NCI-H2107 treated with DMSO at 0.1 percent for 48 hours (cell line): ENCODE measurements at regions not wholly inside any gene's neighbourhood (a gene's known extent, or its start where the extent isn't known, plus 50 kb on each side); places are given as distances from the start of the nearest gene placed in this dataset.

Source experiments
- DNase-seq: peaks from one replicate; lab custom pipeline; 2025; ENCODE audit not compliant: unreplicated experiment; lab: John Stamatoyannopoulos, UW

GRCh38 chr13:34764246-34764645 lies 177.8 kb upstream of the NBEA start:
- no peak for DNase-seq

GRCh38 chr13:34765446-34766180 lies 176.5 kb upstream of the NBEA start:
- no peak for DNase-seq

- DNase-seq = no peak
Observed at GRCh38 chr13:34767778-34768177, 174.3 kb upstream of the NBEA start.

GRCh38 chr13:34772206-34772605 lies 169.9 kb upstream of the NBEA start:
- no peak for DNase-seq

DNA sequence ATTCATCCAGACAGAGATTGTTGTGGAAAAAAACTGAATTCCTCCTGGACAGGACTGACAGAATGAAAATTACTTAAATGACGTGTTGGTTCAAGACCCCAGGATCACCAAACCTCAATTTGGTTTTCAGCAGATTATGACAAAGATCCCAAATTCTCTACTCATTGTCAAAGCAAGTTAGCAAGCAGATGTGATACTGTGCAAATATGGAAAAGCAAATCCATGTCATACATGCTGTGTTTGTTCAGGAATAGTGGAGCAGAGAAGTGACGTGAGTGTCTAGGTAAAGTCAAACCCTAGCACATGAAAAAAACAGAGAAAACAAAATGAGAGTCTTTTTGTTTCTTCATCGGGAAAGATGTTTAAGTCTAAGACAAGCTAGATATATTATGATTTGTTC lies 169.2 kb upstream of the NBEA start:
- no peak for DNase-seq

DNA sequence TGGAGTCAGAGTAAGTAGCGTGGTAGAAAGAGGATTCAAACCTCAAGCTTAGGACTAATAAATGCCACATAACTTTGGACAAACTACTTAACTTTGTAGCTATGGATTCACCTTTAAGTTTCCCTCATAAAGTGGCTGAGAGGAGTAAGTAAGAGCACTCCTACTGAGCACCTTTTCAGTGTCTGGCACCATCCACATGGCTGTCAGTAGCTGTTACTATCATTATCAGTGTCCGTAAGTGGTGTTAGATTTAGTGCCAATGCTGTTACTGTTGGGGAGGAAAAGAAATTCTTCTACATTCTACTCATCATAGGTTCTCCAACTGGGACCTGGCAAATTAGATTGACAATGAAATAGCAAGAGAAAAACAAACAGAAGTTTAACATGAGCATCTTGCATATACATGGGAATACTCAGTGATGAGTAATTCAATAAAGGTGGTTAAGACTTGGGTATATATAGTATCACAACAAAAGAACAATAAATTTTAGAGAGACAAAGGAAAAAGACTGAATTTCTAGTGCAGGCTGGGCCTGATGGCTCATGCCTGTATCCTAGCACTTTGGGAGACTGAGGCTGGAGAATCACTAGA lies 165.6 kb upstream of the NBEA start:
- DNase-seq = no peak

DNA sequence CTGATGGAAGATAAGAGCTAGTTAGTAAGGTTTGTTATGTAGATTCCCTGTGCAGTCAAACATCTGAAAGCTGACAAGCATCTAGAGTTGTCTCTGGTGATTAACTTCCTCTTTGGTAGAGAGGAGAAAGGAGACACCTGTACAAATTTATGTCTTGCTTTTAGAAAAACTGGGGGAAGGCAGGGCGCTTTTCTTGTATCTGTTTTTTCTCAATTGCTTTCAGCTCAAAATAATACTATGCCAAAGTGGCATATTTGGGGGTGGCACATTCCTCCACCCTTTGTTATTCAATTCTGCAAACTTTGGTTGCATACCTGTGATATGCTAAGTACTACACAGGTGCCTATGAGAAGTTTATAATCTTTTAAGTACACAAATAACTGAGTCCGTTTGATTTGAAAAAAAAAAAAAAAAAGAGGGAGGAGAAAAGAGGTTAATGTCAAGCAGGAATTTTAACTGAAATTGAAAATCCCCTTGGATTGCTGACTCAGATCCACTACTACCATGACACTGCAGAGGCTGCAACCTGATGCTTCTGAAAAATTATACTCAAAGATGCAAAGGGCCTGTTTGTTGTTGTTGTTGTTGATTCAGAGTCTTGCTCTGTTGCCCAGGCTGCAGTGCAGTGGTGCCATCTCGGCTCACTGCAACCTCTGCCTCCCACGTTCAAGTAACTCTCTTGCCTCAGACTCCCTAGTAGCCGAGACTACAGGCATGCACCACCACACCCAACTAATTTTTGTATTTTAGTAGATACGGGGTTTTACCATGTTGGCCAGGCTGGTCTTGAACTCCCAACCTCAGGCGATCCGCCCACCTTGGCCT lies 164.8 kb upstream of the NBEA start:
- no peak for DNase-seq

DNA sequence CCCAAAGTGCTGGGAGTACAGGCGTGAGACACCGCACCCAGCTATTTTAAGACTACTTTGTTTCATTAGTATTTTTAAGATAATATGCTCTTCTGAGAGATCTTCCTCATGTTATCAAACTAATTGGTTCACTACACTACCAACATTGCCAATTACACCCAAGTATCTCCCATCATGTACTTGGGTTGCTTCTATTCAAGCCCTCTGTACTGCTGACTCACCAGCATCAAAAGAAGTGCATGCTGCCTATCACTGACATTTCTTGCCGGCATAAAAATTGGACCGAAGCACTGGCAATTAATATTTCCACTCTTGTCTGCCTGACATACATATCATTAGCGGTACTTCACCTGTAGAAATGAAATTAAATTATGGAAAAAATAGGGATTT lies 164.2 kb upstream of the NBEA start:
- no peak for DNase-seq

- DNase-seq = no peak
Observed at GRCh38 chr13:34779171-34779570, 162.9 kb upstream of the NBEA start.

- no peak for DNase-seq
Observed at GRCh38 chr13:34793301-34793700, 148.8 kb upstream of the NBEA start.

DNA sequence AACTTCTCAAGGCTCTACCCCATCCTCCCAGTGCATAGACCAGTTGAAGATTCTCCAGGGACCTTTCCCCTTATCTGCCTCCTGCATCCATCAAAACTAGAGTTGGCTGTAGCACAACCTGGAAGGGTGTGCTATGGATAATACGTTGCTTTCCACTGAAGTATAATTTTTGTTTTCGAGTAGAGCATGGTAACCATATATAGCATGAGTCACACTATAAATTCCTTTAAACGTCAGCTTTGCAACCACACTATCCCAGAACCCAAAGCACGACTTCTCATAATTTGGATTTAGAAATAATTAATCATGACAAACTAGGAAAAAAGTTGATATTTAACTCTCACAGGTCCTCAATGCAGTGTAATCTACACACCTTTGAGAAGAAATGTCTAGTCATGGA lies 138.3 kb upstream of the NBEA start:
- no peak for DNase-seq

GRCh38 chr13:34805347-34805746 lies 136.7 kb upstream of the NBEA start:
- no peak for DNase-seq

DNA sequence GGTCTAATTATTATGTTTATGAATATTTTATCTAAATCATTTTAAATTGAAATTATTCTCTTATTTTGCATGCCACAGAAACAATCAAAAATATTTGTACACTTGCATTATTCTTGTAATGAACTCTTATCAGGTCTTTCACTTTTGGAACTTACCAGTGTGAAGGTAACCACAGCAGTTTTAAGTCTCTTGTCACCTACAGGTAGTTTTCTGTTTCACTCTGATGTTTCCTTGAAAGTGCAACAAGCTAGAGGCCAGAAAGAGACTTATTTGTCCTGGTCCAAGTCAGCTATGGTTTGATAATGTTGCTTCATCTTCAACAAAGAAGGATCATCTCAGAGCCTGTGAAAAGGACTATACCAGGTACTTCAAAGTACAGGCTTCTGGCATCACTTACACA lies 133.4 kb upstream of the NBEA start:
- no peak for DNase-seq

GRCh38 chr13:34810996-34811395 lies 131.1 kb upstream of the NBEA start:
- DNase-seq = no peak

DNA sequence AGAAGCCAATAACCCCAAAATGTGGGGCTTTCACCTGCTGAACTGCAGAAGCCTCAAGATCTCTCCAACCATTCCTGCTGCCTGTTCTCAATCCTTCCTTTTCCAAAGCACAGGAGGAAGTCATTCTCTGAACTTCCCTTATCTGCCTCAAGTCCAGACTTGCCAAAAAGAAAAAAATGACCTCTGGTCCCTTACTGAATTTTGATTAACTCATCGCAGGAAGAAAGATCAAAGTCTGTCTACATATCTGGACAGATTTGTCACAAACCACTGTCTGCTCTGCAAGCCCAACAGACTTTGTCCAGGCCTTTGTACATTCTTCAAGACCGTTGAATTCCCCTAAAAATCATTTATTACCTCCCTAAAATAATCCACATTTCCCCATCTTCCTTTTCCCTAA lies 126.5 kb upstream of the NBEA start:
- DNase-seq = no peak

GRCh38 chr13:34816245-34816884 lies 125.7 kb upstream of the NBEA start:
- DNase-seq = no peak

- DNase-seq = no peak
Observed at GRCh38 chr13:34816908-34817665, 125.0 kb upstream of the NBEA start.

- DNase-seq = no peak
Observed at GRCh38 chr13:34822650-34823049, 119.4 kb upstream of the NBEA start.

DNA sequence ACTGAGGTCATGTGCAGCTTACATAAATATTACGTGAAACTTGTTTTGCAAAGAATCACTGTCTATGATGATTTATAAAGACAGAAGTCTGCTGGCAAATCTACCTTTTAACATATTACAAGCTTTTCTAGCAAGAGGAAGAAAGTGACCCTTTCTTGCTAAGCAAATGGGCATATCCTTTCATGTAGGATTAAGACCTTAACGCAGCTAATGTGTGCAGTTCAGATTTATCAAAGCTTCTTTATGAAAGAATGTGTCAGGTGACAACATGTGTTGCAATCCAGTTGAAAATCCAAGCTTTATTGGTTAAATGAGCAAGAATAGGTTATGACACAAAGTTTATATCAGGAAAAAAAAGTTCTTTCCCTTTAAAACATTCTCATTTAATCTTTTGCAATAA lies 115.6 kb upstream of the NBEA start:
- no peak for DNase-seq

- no peak for DNase-seq
Observed at GRCh38 chr13:34833562-34834182, 108.4 kb upstream of the NBEA start.

DNA sequence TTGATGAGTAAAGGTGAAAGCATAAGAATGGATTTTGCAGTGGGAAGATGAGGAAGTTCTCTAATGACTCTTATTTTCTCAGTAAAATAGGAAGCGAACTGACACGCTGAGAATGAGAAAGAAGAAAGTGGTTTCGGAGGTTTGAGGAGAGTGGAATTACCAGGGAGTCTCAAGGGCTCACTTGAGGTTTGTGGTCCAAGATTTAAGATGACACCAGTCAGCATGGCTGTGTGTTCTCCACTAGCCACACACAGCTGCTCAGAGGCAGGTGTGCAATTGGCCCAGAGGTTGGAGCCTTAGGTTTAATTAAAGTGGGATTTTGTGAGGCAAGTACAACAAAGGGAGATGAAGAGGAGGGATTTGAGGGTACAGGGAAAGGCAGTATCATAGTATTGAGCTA lies 99.6 kb upstream of the NBEA start:
- DNase-seq = peak; percentile 58
